Liver (tissue), 8 donors: ENCODE measurements at regions not wholly inside any gene's neighbourhood (a gene's known extent, or its start where the extent isn't known, plus 50 kb on each side); places are given as distances from the start of the nearest gene placed in this dataset.

Experiments used
- DNase-seq: peaks from one replicate; pipeline ENCODE4 v3.0.0-alpha.2; 2017; ENCODE audit warnings: low spot score
- H3K27ac ChIP-seq, 2 donors: one replicate each; pipeline ENCODE4 v1.7.0; 2013; ENCODE audit warnings: inconsistent platforms in 2 of 2, low read length in 2 of 2, control low read depth in 1 of 2, low read depth in 1 of 2, mild to moderate bottlenecking in 1 of 2
- H3K27me3 ChIP-seq, 4 donors: one replicate each; pipeline versions ENCODE4 v1.6.1 to v1.7.0; 2013; ENCODE audit warnings: low read length in 3 of 4, inconsistent platforms in 1 of 4, mild to moderate bottlenecking in 1 of 4, moderate library complexity in 1 of 4; ENCODE audit not compliant: control insufficient read depth in 4 of 4, insufficient read depth in 4 of 4
- H3K36me3 ChIP-seq, 4 donors: one replicate each; pipeline versions ENCODE4 v1.6.1 to v1.7.0; 2013; ENCODE audit warnings: low read length in 3 of 4, mild to moderate bottlenecking in 3 of 4, low read depth in 1 of 4, moderate library complexity in 1 of 4; ENCODE audit not compliant: control insufficient read depth in 4 of 4, insufficient read depth in 3 of 4
- H3K4me1 ChIP-seq, 4 donors: one replicate each; pipeline versions ENCODE4 v1.6.1 to v1.7.0; 2013; ENCODE audit warnings: low read length in 3 of 4, mild to moderate bottlenecking in 3 of 4, moderate library complexity in 1 of 4; ENCODE audit not compliant: control insufficient read depth in 4 of 4, insufficient read depth in 4 of 4
- H3K4me3 ChIP-seq, 3 donors: one replicate each; pipeline versions ENCODE4 v1.6.1 to v1.7.0; 2013; ENCODE audit warnings: low read length in 3 of 3, control low read depth in 1 of 3, low read depth in 1 of 3, mild to moderate bottlenecking in 1 of 3
- H3K9ac ChIP-seq, 2 donors: one replicate each; pipeline ENCODE4 v1.7.0; 2013; ENCODE audit warnings: low read length in 2 of 2, mild to moderate bottlenecking in 2 of 2, moderate library complexity in 2 of 2, control low read depth in 1 of 2, low read depth in 1 of 2
- H3K9me3 ChIP-seq, 4 donors: one replicate each; pipeline versions ENCODE4 v1.6.1 to v1.7.0; 2013; ENCODE audit warnings: low read length in 3 of 4; ENCODE audit not compliant: control insufficient read depth in 4 of 4
- EGR1 ChIP-seq, 2 donors: IDR thresholded peaks; 2 replicates each; pipeline ENCODE4 v1.6.1; 2016 to 2018; ENCODE audit warnings: antibody characterized with exemption in 2 of 2, low read depth in 2 of 2
- FOXA1 ChIP-seq: IDR thresholded peaks from 2 replicates; pipeline ENCODE4 v1.6.1; 2016; ENCODE audit warnings: antibody characterized with exemption
- FOXA2 ChIP-seq: IDR thresholded peaks from 2 replicates; pipeline ENCODE4 v1.6.1; 2016; ENCODE audit warnings: antibody characterized with exemption
- GABPA ChIP-seq, 2 donors: IDR thresholded peaks in 1 of 2; conservative IDR thresholded peaks in 1 of 2; 2 replicates each; pipeline ENCODE4 v1.6.1; 2016; ENCODE audit warnings: antibody characterized with exemption in 2 of 2, mild to moderate bottlenecking in 1 of 2, moderate library complexity in 1 of 2
- HNF4A ChIP-seq, 2 donors: conservative IDR thresholded peaks; 2 replicates each; pipeline ENCODE4 v1.6.1; 2016; ENCODE audit warnings: antibody characterized with exemption in 2 of 2, mild to moderate bottlenecking in 2 of 2
- HNF4G ChIP-seq: IDR thresholded peaks from 2 replicates; pipeline ENCODE4 v1.6.1; 2016; ENCODE audit warnings: antibody characterized with exemption
- JUND ChIP-seq, 2 donors: IDR thresholded peaks; 2 replicates each; pipeline ENCODE4 v1.6.1; 2016; ENCODE audit warnings: antibody characterized with exemption in 2 of 2
- NR2F2 ChIP-seq: IDR thresholded peaks from 2 replicates; pipeline ENCODE4 v1.6.1; 2016; ENCODE audit warnings: antibody characterized with exemption
- RAD21 ChIP-seq, 2 donors: IDR thresholded peaks; 2 replicates each; pipeline ENCODE4 v1.6.1; 2016; ENCODE audit warnings: antibody characterized with exemption in 2 of 2, mild to moderate bottlenecking in 2 of 2
- RXRA ChIP-seq, 2 donors: IDR thresholded peaks; 2 replicates each; pipeline ENCODE4 v1.6.1; 2017 to 2018; ENCODE audit warnings: antibody characterized with exemption in 2 of 2, mild to moderate bottlenecking in 1 of 2
- SP1 ChIP-seq: IDR thresholded peaks from 2 replicates; pipeline ENCODE4 v1.6.1; 2018; ENCODE audit warnings: antibody characterized with exemption, mild to moderate bottlenecking
- TAF1 ChIP-seq: conservative IDR thresholded peaks from 2 replicates; pipeline ENCODE4 v1.6.1; 2016; ENCODE audit warnings: antibody characterized with exemption, mild to moderate bottlenecking
- YY1 ChIP-seq: IDR thresholded peaks from 2 replicates; pipeline ENCODE4 v1.6.1; 2016; ENCODE audit warnings: antibody characterized with exemption, mild to moderate bottlenecking
- WGBS: extraction: QIAGEN DNeasy Blood & Tissue Kit; methylation state at CpG from one replicate; pipeline ENCODE4 v1.1.7; 2013; 5-methylcytosine and 5-hydroxymethylcytosine counted together
- TF ChIP-seq, protein P1 (sequence below): fragments of 150-350 bp; IDR thresholded peaks from 2 replicates; pipeline ENCODE4 v1.5.1; 2017; ENCODE audit warnings: improper control_type of control experiment, low read depth, low read length; ENCODE audit not compliant: missing input control
- TF ChIP-seq, protein P2 (sequence below): IDR thresholded peaks from 2 replicates; pipeline ENCODE4 v1.6.1; 2016; ENCODE audit warnings: antibody characterized with exemption
- TF ChIP-seq, protein P3 (sequence below): IDR thresholded peaks from 2 replicates; pipeline ENCODE4 v1.6.1; 2016; ENCODE audit warnings: antibody characterized with exemption
- TF ChIP-seq, protein P4 (sequence below): IDR thresholded peaks from 2 replicates; pipeline ENCODE4 v1.6.1; 2016; ENCODE audit warnings: antibody characterized with exemption
- donor health status: healthy.
- donor health status: healthy.
- donor health status: healthy.
- donor health status: healthy.
- donor health status: healthy.

DNA sequence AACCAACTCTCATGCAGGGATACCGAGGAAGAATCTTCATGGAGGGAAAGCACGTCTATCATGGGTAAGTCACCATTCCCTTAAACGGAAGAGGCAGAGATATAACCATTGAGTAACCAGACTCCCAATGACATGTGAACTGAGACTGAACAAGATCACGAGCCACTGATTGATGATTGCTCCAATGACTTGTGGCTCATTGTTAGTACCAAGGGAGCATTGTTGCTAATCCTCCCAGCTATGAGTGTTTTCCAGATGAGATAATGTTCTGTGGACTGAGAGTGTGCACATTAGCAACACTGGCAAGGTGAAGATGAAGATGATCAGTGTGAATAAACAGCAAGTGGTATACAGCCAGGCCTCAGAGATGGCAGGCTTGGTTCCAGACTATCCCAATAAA is 219.2 kb upstream of the MAP3K1 start:
- DNase-seq = no peak
- H3K4me3 ChIP-seq = no peak overlapping the region
- H3K27me3 ChIP-seq = no peaks in the 10 kb centered on the region
- TF ChIP-seq, protein P1, sequence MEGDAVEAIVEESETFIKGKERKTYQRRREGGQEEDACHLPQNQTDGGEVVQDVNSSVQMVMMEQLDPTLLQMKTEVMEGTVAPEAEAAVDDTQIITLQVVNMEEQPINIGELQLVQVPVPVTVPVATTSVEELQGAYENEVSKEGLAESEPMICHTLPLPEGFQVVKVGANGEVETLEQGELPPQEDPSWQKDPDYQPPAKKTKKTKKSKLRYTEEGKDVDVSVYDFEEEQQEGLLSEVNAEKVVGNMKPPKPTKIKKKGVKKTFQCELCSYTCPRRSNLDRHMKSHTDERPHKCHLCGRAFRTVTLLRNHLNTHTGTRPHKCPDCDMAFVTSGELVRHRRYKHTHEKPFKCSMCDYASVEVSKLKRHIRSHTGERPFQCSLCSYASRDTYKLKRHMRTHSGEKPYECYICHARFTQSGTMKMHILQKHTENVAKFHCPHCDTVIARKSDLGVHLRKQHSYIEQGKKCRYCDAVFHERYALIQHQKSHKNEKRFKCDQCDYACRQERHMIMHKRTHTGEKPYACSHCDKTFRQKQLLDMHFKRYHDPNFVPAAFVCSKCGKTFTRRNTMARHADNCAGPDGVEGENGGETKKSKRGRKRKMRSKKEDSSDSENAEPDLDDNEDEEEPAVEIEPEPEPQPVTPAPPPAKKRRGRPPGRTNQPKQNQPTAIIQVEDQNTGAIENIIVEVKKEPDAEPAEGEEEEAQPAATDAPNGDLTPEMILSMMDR = no peak
- H3K4me1 ChIP-seq = no peaks in the 10 kb centered on the region
- H3K36me3 ChIP-seq = no peaks in the 10 kb centered on the region
- H3K9me3 ChIP-seq = no peaks in the 10 kb centered on the region
- 89% methylated on average over 4 of the region's 4 CpGs for WGBS
- H3K27ac ChIP-seq = no peak overlapping the region
- H3K9ac ChIP-seq = no peak overlapping the region

DNA sequence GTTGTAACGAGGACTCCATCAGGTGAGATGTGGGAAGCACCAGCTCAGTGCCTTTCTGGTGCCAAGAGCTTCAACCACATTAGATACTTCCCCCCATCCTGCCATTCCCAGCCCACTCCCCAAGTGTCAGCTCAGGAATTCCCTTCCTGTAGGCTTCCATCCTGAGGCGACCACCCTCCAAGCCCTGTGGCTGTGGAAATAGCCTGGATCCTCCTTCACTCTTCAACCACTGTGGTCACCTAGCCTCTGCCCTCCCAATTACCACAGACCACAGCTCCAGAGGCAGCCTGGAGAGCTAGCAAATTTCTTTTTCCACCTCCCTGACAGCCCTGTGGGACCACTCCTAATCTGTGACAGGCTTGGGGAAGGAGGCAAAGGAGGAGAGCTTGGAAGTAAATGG is 219.8 kb upstream of the MAP3K1 start:
- no peaks in the 10 kb centered on the region for H3K4me1 ChIP-seq
- no peak overlapping the region for H3K4me3 ChIP-seq
- H3K9ac ChIP-seq = no peak overlapping the region
- WGBS = 92% methylated on average over 2 of the region's 2 CpGs
- no peaks in the 10 kb centered on the region for H3K9me3 ChIP-seq
- H3K27ac ChIP-seq = no peak overlapping the region
- no peaks in the 10 kb centered on the region for H3K27me3 ChIP-seq
- no peaks in the 10 kb centered on the region for H3K36me3 ChIP-seq
- DNase-seq = no peak
- TF ChIP-seq FOXA2 (no peak), FOXA1 (no peak), HNF4G (no peak), SP1 (no peak), HNF4A (conservative IDR thresholded peaks at IDR 0.05) (no peak), JUND (IDR thresholded peaks at IDR 0.05) (no peak)
- TF ChIP-seq, protein P2, sequence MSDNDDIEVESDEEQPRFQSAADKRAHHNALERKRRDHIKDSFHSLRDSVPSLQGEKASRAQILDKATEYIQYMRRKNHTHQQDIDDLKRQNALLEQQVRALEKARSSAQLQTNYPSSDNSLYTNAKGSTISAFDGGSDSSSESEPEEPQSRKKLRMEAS = no peak
- TF ChIP-seq, protein P3, sequence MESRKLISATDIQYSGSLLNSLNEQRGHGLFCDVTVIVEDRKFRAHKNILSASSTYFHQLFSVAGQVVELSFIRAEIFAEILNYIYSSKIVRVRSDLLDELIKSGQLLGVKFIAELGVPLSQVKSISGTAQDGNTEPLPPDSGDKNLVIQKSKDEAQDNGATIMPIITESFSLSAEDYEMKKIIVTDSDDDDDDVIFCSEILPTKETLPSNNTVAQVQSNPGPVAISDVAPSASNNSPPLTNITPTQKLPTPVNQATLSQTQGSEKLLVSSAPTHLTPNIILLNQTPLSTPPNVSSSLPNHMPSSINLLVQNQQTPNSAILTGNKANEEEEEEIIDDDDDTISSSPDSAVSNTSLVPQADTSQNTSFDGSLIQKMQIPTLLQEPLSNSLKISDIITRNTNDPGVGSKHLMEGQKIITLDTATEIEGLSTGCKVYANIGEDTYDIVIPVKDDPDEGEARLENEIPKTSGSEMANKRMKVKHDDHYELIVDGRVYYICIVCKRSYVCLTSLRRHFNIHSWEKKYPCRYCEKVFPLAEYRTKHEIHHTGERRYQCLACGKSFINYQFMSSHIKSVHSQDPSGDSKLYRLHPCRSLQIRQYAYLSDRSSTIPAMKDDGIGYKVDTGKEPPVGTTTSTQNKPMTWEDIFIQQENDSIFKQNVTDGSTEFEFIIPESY = no peak
- TF ChIP-seq, protein P1 = no peak

DNA sequence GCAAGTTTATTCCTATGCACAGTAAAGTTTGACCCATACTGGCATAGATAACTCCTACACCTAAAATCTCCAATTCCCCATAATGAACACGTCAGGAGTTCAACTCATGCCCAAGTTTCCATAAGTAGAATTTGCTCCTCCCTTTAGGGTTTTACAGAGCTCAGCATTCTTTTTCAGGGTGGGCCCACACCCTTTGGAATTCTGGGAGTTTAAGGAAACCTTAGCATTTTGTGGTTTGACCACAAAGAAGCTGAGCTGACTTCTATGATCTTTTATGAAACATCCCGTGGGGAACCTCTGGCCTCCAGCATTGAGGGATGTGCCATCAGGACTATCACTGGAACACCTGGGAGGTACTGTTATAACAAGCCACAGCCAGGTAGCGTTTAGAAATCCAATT is 220.6 kb upstream of the MAP3K1 start:
- Histone ChIP-seq H3K4me1 (no peaks in the 10 kb centered on the region), H3K36me3 (no peaks in the 10 kb centered on the region), H3K27ac (no peak overlapping the region), H3K9me3 (no peaks in the 10 kb centered on the region), H3K9ac (no peak overlapping the region), H3K4me3 (no peak overlapping the region), H3K27me3 (no peaks in the 10 kb centered on the region)
- DNase-seq = no peak
- WGBS = 87% methylated on average over 3 of the region's 3 CpGs
- no peak for TF ChIP-seq TAF1
- no peak for TF ChIP-seq SP1
- TF ChIP-seq, protein P4, sequence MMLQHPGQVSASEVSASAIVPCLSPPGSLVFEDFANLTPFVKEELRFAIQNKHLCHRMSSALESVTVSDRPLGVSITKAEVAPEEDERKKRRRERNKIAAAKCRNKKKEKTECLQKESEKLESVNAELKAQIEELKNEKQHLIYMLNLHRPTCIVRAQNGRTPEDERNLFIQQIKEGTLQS = no peak
- TF ChIP-seq RXRA (IDR thresholded peaks at IDR 0.05) = no peak
- no peak for TF ChIP-seq FOXA2
- no peak for TF ChIP-seq HNF4G
- TF ChIP-seq, protein P2 = no peak
- TF ChIP-seq RAD21 (IDR thresholded peaks at IDR 0.05) = no peak
- no peak for TF ChIP-seq GABPA (IDR thresholded peaks at IDR 0.05 in 1 of 2, conservative IDR thresholded peaks at IDR 0.05 in 1 of 2)
- TF ChIP-seq NR2F2 = no peak
- no peak for TF ChIP-seq JUND (IDR thresholded peaks at IDR 0.05)
- TF ChIP-seq, protein P3 = no peak
- TF ChIP-seq EGR1 (IDR thresholded peaks at IDR 0.05; ENCODE audit: low read depth in 2 of 2) = no peak
- TF ChIP-seq, protein P1 = no peak
- TF ChIP-seq YY1 = no peak
